ENCODE measurements at regions not wholly inside any gene's neighbourhood (a gene's known extent, or its start where the extent isn't known, plus 50 kb on each side); places are given as distances from the start of the nearest gene placed in this dataset.

DNA sequence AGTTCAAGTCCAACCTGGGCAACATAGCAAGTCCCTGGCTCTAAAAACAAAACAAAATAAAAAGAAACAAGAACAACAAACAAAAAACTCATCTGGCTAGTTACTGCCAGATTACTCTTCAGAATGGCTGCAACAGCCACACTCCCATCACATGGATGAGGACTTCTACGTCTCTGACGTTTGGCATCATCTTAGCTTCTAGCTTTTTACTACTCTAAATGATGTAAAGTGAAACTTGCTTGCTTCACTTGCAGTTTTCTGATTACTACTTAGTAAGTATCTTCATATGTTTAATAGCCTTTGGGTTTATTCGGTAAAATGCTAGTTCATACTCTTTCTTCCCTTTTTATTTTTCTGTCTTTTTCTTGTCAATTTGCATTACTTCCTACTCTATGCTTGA is 161.1 kb upstream of the CARMIL1 start (continued):
- TF ChIP-seq, protein P1, sequence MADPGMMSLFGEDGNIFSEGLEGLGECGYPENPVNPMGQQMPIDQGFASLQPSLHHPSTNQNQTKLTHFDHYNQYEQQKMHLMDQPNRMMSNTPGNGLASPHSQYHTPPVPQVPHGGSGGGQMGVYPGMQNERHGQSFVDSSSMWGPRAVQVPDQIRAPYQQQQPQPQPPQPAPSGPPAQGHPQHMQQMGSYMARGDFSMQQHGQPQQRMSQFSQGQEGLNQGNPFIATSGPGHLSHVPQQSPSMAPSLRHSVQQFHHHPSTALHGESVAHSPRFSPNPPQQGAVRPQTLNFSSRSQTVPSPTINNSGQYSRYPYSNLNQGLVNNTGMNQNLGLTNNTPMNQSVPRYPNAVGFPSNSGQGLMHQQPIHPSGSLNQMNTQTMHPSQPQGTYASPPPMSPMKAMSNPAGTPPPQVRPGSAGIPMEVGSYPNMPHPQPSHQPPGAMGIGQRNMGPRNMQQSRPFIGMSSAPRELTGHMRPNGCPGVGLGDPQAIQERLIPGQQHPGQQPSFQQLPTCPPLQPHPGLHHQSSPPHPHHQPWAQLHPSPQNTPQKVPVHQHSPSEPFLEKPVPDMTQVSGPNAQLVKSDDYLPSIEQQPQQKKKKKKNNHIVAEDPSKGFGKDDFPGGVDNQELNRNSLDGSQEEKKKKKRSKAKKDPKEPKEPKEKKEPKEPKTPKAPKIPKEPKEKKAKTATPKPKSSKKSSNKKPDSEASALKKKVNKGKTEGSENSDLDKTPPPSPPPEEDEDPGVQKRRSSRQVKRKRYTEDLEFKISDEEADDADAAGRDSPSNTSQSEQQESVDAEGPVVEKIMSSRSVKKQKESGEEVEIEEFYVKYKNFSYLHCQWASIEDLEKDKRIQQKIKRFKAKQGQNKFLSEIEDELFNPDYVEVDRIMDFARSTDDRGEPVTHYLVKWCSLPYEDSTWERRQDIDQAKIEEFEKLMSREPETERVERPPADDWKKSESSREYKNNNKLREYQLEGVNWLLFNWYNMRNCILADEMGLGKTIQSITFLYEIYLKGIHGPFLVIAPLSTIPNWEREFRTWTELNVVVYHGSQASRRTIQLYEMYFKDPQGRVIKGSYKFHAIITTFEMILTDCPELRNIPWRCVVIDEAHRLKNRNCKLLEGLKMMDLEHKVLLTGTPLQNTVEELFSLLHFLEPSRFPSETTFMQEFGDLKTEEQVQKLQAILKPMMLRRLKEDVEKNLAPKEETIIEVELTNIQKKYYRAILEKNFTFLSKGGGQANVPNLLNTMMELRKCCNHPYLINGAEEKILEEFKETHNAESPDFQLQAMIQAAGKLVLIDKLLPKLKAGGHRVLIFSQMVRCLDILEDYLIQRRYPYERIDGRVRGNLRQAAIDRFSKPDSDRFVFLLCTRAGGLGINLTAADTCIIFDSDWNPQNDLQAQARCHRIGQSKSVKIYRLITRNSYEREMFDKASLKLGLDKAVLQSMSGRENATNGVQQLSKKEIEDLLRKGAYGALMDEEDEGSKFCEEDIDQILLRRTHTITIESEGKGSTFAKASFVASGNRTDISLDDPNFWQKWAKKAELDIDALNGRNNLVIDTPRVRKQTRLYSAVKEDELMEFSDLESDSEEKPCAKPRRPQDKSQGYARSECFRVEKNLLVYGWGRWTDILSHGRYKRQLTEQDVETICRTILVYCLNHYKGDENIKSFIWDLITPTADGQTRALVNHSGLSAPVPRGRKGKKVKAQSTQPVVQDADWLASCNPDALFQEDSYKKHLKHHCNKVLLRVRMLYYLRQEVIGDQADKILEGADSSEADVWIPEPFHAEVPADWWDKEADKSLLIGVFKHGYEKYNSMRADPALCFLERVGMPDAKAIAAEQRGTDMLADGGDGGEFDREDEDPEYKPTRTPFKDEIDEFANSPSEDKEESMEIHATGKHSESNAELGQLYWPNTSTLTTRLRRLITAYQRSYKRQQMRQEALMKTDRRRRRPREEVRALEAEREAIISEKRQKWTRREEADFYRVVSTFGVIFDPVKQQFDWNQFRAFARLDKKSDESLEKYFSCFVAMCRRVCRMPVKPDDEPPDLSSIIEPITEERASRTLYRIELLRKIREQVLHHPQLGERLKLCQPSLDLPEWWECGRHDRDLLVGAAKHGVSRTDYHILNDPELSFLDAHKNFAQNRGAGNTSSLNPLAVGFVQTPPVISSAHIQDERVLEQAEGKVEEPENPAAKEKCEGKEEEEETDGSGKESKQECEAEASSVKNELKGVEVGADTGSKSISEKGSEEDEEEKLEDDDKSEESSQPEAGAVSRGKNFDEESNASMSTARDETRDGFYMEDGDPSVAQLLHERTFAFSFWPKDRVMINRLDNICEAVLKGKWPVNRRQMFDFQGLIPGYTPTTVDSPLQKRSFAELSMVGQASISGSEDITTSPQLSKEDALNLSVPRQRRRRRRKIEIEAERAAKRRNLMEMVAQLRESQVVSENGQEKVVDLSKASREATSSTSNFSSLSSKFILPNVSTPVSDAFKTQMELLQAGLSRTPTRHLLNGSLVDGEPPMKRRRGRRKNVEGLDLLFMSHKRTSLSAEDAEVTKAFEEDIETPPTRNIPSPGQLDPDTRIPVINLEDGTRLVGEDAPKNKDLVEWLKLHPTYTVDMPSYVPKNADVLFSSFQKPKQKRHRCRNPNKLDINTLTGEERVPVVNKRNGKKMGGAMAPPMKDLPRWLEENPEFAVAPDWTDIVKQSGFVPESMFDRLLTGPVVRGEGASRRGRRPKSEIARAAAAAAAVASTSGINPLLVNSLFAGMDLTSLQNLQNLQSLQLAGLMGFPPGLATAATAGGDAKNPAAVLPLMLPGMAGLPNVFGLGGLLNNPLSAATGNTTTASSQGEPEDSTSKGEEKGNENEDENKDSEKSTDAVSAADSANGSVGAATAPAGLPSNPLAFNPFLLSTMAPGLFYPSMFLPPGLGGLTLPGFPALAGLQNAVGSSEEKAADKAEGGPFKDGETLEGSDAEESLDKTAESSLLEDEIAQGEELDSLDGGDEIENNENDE (IDR thresholded peaks at IDR 0.05; ENCODE audit: insufficient replicate concordance, low read length): no peak
- no peak for TF ChIP-seq POU5F1 (IDR thresholded peaks at IDR 0.05; ENCODE audit: low read depth, low read length)
- no peak for TF ChIP-seq EP300 (IDR thresholded peaks at IDR 0.05; ENCODE audit: borderline replicate concordance in 1 of 2, low read depth in 2 of 2, low read length in 2 of 2)
- TF ChIP-seq HDAC2 (IDR thresholded peaks at IDR 0.05; ENCODE audit: borderline replicate concordance in 1 of 2, low read depth in 2 of 2, low read length in 2 of 2): no peak
- TF ChIP-seq ASH2L (IDR thresholded peaks at IDR 0.05; ENCODE audit: low read length): no peak

Data from H1 (cell line).